ENCODE measurements at regions not wholly inside any gene's neighbourhood (a gene's known extent, or its start where the extent isn't known, plus 50 kb on each side); places are given as distances from the start of the nearest gene placed in this dataset.
A peak's percentile ranks its signal among the peaks of the same experiment; 100 is the strongest.
"Not testable (repeated sequence)": the region's sequence is repeated elsewhere in the genome, so short reads cannot be mapped to it uniquely, and the experiment has no call there.

DNA sequence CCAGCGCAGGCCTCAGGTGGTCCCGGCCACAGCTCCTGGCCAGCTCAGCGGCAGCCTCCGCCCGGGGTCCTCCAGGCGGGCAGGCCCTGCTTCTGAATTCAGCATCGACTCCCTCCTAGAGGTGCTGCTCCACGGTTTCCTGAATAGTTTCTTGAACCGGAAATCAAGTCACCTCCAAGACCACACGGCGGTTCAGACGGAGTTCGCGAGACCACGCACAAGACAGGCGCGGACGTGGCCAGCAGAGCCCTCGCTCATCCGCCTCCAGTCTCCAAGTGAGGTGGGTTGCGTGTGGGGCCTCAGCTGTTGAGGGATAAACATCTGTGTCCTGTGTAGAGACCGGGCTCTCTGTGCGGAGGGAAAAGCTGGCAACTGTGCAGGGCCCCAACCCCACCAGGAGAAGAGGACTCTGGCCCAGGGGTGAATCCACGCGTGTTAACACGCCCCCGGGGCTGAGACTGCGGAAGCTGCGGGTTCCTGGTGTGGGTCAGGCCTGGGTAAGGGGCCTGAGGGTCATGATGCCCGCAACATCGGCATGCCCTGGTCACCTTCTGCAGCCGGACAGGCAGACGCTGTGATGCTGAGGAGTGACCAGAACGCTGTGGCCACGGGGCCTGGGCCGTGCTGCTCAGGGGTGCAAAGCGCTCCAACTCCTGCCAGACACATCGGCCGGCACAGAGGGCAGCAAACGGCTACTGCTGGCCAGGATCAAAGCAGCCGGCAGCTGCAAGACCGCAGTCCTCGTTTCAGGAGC, 55.0 kb upstream of the METRNL start:
- no peaks in the 10 kb centered on the region for H3K4me1 ChIP-seq
- no peaks in the 10 kb centered on the region for H3K27me3 ChIP-seq
- no peak overlapping the region for H3K4me3 ChIP-seq
- no peak for TF ChIP-seq POLR2A (IDR thresholded peaks at IDR 0.05)
- no peaks in the 10 kb centered on the region for H3K9me3 ChIP-seq
- no peak overlapping the region for H3K27ac ChIP-seq
- H3K36me3 ChIP-seq, result no peaks in the 10 kb centered on the region
- no peak for DNase-seq
- intact Hi-C loops (cut with DNase I; ENCODE audit: low total_unique reads), result no loop called here

DNA sequence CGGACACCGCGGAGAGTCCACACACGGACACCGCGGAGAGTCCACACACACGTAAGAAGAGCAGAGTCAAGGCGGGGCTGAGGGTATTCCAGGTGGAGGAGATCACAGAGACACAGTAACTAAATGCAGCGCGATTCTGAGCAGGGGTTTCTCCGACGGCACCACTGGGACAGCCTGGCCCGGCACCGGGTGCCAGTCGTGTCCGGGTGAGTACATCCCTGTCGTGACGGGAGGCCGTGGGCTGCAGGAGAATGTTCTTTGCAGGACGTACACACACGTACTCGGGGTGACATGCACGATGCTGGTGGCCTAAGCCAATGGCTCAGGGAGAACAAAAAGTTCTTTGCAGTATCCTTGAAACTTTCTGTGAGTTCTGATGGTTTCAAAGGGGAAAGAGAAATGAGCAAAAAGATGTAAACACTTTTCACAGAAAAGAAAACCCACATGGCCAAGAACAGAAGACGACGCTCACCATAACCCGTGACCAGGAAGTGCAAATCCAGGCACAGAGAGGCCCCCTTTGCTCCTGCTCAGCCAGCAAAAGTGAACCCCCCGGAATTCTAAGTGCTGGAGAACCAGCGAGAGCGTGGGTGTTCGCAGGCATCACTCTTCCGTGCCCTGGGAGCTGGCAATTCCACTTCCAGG, 53.7 kb upstream of the METRNL start:
- Histone ChIP-seq H3K27me3 (no peaks in the 10 kb centered on the region), H3K4me1 (no peaks in the 10 kb centered on the region), H3K27ac (no peak overlapping the region), H3K9me3 (no peaks in the 10 kb centered on the region), H3K36me3 (no peaks in the 10 kb centered on the region), H3K4me3 (no peak overlapping the region)
- no peak for TF ChIP-seq POLR2A (IDR thresholded peaks at IDR 0.05)
- TF ChIP-seq, protein P1, sequence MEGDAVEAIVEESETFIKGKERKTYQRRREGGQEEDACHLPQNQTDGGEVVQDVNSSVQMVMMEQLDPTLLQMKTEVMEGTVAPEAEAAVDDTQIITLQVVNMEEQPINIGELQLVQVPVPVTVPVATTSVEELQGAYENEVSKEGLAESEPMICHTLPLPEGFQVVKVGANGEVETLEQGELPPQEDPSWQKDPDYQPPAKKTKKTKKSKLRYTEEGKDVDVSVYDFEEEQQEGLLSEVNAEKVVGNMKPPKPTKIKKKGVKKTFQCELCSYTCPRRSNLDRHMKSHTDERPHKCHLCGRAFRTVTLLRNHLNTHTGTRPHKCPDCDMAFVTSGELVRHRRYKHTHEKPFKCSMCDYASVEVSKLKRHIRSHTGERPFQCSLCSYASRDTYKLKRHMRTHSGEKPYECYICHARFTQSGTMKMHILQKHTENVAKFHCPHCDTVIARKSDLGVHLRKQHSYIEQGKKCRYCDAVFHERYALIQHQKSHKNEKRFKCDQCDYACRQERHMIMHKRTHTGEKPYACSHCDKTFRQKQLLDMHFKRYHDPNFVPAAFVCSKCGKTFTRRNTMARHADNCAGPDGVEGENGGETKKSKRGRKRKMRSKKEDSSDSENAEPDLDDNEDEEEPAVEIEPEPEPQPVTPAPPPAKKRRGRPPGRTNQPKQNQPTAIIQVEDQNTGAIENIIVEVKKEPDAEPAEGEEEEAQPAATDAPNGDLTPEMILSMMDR (IDR thresholded peaks at IDR 0.05), result no peak
- intact Hi-C loops (cut with DNase I; ENCODE audit: low total_unique reads), result no loop called here
- no peak for DNase-seq

DNA sequence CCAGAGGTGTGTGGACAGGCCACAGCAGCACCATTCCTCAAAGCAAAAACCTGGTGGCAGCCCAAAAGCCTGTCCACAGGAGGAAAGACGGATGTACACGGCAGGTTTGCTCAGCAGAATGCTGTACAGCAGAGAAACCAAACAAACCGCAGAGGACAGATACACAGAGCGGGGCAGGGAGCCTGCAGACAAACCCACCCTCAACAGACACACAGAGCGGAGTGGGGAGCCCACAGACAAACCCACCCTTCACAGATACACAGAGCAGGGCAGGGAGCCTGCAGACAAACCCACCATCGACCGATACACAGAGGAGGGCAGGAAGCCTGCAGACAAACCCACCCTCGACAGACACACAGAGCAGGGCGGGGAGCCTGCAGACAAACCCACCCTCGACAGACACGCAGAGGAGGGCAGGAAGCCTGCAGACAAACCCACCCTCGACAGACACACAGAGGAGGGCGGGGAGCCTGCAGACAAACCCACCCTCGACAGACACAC, 53.0 kb upstream of the METRNL start:
- no peaks in the 10 kb centered on the region for H3K9me3 ChIP-seq
- no peaks in the 10 kb centered on the region for H3K4me1 ChIP-seq
- TF ChIP-seq, protein P1 (IDR thresholded peaks at IDR 0.05), result no peak
- no peak for TF ChIP-seq POLR2A (IDR thresholded peaks at IDR 0.05)
- no peak overlapping the region for H3K4me3 ChIP-seq
- H3K27me3 ChIP-seq, result no peaks in the 10 kb centered on the region
- DNase-seq, result peak in 1 of 2 donors; percentile 1
- intact Hi-C loops (cut with DNase I; ENCODE audit: low total_unique reads), result no loop called here
- no peaks in the 10 kb centered on the region for H3K36me3 ChIP-seq
- H3K27ac ChIP-seq, result no peak overlapping the region

DNA sequence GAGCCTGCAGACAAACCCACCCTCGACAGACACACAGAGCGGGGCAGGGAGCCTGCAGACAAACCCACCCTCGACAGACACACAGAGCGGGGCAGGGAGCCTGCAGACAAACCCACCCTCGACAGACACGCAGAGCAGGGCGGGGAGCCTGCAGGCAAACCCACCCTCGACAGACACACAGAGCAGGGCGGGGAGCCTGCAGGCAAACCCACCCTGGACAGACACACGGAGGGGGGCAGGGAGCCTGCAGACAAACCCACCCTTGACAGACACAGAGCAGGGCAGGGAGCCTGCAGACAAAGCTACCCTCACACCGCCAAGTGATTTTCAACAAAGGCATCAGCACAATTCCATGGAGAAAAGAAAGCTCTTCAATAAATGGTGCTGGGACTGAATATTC, 52.5 kb upstream of the METRNL start:
- DNase-seq; intact Hi-C loops (cut with DNase I; ENCODE audit: low total_unique reads); H3K27ac ChIP-seq; H3K9me3 ChIP-seq; H3K36me3 ChIP-seq; H3K4me3 ChIP-seq; H3K4me1 ChIP-seq; H3K27me3 ChIP-seq: not testable (repeated sequence)

DNA sequence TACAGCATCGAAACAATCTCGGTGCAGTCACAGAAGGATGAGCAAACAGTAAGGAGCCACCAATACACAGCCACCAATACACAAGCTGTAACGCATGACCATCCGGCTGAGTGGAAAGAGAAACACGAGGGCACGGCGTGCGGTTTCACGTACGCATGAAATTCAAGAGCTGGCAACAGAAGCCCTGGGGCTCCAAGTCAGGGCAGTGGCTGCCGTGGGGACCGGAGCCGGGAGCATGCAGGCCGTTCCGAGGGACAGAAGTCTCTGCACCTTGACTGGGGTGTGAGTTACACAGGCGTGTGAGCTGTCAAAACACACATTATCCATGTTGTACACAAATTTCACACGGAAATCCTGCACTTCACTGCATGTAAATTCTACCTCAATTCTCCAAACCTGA, 50.6 kb upstream of the METRNL start:
- intact Hi-C loops (cut with DNase I; ENCODE audit: low total_unique reads), result no loop called here
- Histone ChIP-seq H3K9me3 (no peaks in the 10 kb centered on the region), H3K36me3 (no peaks in the 10 kb centered on the region), H3K27ac (no peak overlapping the region), H3K4me3 (no peak overlapping the region), H3K4me1 (no peaks in the 10 kb centered on the region), H3K27me3 (no peaks in the 10 kb centered on the region)
- DNase-seq, result peak in 1 of 2 donors; percentile 3
- TF ChIP-seq, protein P1 (IDR thresholded peaks at IDR 0.05), result no peak
- TF ChIP-seq POLR2A (IDR thresholded peaks at IDR 0.05), result no peak

DNA sequence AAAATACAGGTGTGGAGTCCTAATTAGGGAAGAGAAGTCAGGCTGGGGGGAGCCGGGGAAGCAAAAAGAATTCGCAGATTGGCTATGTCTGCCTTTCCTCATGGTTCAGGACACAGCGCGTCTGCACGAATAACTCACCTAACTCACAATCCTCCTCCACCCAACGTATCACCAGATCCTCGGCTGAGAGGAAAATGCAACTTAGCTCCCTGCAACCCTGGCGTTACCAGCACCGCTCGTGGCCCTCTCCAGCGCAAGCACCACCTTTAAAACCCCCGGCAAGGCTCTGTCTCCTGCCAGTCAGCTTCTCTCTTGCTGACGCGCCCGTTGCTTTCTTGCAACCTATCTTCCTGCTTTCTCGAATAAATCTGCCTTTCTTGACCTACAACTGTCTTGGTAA, 49.8 kb upstream of the METRNL start:
- TF ChIP-seq POLR2A (IDR thresholded peaks at IDR 0.05), result no peak
- TF ChIP-seq, protein P1 (IDR thresholded peaks at IDR 0.05), result no peak
- no peaks in the 10 kb centered on the region for H3K36me3 ChIP-seq
- DNase-seq, result peak in 1 of 2 donors; percentile 8
- no peaks in the 10 kb centered on the region for H3K27me3 ChIP-seq
- H3K4me3 ChIP-seq, result no peak overlapping the region
- no peaks in the 10 kb centered on the region for H3K9me3 ChIP-seq
- intact Hi-C loops (cut with DNase I; ENCODE audit: low total_unique reads), result no loop called here
- no peaks in the 10 kb centered on the region for H3K4me1 ChIP-seq
- H3K27ac ChIP-seq, result no peak overlapping the region
